GM23338 (cell line): ENCODE measurements at regions not wholly inside any gene's neighbourhood (a gene's known extent, or its start where the extent isn't known, plus 50 kb on each side); places are given as distances from the start of the nearest gene placed in this dataset.

ENCODE experiments used
- EZH2 ChIP-seq: fragments of 200-600 bp; sonication (generic); IDR thresholded peaks from one replicate; pipeline ENCODE4 v1.8.0; 2017; ENCODE audit warnings: antibody characterized with exemption, mild to moderate bottlenecking, low read depth; ENCODE audit not compliant: unreplicated experiment
- TF ChIP-seq, protein P1 (sequence below), 2 experiments: fragments of 200-600 bp in 1 of 2; sonication (generic) in 1 of 2; conservative IDR thresholded peaks; 2 replicates each; pipeline versions ENCODE4 v1.5.1 to v1.6.1; 2016 to 2017; ENCODE audit warnings: antibody characterized with exemption in 2 of 2, low read depth in 2 of 2, mild to moderate bottlenecking in 2 of 2, moderate library complexity in 1 of 2

DNA sequence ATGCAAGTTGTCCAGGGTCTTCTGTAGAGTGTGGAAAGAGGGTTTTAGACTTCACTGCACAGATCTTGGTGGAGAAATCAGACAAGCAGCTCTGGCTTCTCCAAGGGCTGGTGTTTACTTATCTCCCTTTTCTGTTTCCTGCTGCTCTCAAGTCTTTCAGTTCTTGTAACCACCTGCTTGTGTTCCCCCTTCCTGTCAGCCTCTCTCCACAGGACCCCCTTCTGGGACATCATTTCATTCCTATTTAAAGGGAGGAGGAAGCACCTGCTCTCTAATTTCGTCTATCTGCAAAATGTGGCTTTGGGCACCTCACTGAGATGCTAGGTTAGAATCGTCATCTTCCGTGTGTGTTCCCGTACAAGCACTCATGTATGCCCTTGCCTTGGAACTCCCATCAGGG, 636.2 kb downstream of the MTRR start:
- TF ChIP-seq, protein P1, sequence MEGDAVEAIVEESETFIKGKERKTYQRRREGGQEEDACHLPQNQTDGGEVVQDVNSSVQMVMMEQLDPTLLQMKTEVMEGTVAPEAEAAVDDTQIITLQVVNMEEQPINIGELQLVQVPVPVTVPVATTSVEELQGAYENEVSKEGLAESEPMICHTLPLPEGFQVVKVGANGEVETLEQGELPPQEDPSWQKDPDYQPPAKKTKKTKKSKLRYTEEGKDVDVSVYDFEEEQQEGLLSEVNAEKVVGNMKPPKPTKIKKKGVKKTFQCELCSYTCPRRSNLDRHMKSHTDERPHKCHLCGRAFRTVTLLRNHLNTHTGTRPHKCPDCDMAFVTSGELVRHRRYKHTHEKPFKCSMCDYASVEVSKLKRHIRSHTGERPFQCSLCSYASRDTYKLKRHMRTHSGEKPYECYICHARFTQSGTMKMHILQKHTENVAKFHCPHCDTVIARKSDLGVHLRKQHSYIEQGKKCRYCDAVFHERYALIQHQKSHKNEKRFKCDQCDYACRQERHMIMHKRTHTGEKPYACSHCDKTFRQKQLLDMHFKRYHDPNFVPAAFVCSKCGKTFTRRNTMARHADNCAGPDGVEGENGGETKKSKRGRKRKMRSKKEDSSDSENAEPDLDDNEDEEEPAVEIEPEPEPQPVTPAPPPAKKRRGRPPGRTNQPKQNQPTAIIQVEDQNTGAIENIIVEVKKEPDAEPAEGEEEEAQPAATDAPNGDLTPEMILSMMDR (conservative IDR thresholded peaks at IDR 0.05; ENCODE audit: low read depth in 2 of 2), result no peak
- TF ChIP-seq EZH2, result no peak
